NB4 (cell line): ENCODE measurements at regions not wholly inside any gene's neighbourhood (a gene's known extent, or its start where the extent isn't known, plus 50 kb on each side); places are given as distances from the start of the nearest gene placed in this dataset.

ENCODE experiments used
- DNase-seq: peaks from one replicate; pipeline ENCODE4 v3.0.0; 2010; ENCODE audit warnings: low read depth
- H3K4me3 ChIP-seq: one replicate; pipeline ENCODE4 v1.5.1; 2011; ENCODE audit warnings: mild to moderate bottlenecking, low read depth, low read length, moderate library complexity
- MYC ChIP-seq: IDR thresholded peaks from 2 replicates; pipeline ENCODE4 v1.6.1; 2011; ENCODE audit warnings: low read depth, low read length
- POLR2A ChIP-seq: IDR thresholded peaks from 2 replicates; pipeline ENCODE4 v1.6.1; 2011; ENCODE audit warnings: mild to moderate bottlenecking; ENCODE audit not compliant: insufficient read length; ENCODE audit errors: extremely low read depth
- TF ChIP-seq, protein P1 (sequence below): IDR thresholded peaks from 2 replicates; pipeline ENCODE4 v1.6.1; 2011; ENCODE audit warnings: low read depth, low read length
- TF ChIP-seq, protein P2 (sequence below): IDR thresholded peaks from one replicate; pipeline ENCODE4 v1.5.1; 2012; ENCODE audit warnings: low read depth, low read length

DNA sequence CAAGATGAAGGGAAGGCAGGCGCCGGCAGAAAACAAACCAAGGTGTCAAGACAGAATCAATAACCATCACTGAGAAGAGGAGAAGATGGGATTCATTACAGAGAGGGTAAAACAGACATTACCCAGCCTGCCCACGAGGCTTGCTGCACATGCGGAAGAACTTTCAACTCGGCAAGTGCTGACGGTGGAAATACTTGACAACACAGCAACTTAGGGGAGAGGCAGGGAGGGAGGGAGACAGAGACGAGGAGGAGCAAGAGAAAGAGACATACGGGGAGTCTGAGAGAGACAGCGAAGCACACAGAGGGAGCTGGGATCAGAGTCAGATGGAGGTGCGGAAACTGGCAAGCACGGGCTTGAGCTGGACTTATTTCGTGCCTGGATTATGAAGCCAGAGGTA is 129.3 kb upstream of the NECTIN1 start:
- no peak for DNase-seq
- TF ChIP-seq, protein P1, sequence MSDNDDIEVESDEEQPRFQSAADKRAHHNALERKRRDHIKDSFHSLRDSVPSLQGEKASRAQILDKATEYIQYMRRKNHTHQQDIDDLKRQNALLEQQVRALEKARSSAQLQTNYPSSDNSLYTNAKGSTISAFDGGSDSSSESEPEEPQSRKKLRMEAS, result no peak
- TF ChIP-seq MYC (no peak), POLR2A (no peak)
- TF ChIP-seq, protein P2, sequence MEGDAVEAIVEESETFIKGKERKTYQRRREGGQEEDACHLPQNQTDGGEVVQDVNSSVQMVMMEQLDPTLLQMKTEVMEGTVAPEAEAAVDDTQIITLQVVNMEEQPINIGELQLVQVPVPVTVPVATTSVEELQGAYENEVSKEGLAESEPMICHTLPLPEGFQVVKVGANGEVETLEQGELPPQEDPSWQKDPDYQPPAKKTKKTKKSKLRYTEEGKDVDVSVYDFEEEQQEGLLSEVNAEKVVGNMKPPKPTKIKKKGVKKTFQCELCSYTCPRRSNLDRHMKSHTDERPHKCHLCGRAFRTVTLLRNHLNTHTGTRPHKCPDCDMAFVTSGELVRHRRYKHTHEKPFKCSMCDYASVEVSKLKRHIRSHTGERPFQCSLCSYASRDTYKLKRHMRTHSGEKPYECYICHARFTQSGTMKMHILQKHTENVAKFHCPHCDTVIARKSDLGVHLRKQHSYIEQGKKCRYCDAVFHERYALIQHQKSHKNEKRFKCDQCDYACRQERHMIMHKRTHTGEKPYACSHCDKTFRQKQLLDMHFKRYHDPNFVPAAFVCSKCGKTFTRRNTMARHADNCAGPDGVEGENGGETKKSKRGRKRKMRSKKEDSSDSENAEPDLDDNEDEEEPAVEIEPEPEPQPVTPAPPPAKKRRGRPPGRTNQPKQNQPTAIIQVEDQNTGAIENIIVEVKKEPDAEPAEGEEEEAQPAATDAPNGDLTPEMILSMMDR, result no peak
- no peak overlapping the region for H3K4me3 ChIP-seq

DNA sequence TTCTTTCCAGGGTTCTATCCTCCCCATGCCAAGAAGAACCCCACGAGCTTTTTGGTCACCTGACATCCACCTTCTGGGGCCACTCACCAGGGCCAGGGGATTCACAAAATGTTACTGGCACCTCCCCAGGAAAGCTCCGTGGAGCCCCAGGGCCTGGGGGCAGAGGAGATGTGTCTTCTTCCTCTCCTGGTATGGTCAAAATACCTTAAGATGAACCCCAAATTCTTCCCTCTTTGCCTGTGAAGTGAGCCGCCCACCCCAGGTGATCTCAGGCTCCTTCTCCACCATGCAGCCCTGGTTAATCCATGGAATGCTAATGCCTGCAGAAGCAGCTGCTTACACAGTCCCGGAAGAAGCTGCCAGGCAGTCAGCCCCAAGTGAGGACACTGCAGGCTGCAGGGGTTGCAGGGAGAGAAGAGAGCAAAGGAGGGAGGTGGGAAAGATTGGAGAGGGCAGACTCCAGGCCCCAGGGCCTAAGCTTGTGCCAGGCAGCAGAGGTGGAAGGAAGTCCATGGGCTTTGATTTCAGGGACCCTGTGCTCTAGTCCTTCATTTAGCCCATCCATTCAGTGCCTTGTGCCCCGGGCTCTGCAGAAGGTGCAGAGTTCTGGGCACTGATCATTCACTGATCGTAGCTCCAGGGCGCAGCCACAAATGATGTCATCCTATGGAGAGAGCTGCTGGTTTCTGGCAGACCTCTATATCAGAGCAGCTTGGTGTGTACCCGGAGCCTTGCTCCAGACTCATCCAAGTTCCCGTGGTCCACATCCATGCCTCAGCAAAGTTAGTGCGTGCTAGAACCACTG is 127.9 kb upstream of the NECTIN1 start:
- TF ChIP-seq MYC (no peak), POLR2A (no peak)
- TF ChIP-seq, protein P2, result no peak
- TF ChIP-seq, protein P1, result no peak
- no peak overlapping the region for H3K4me3 ChIP-seq
- DNase-seq, result no peak

DNA sequence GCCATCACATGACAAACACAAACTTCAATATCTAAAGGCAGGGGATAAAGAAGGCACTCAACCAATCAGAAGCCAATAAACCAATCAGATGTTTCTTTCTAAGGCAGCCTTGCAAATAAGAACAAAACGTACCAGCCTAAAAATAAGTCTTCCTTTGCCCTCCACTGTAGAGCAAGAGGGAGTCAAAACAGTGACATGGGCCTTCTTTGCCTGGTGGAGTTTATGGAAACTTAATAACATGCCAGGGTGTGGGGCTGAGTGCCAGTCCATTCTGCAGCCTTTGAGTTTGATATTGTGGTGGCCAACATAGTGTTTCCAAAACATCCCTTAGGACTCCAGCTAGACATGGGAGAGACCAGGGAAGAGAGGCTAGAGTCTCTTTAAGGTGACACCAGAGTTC is 126.1 kb upstream of the NECTIN1 start:
- DNase-seq, result no peak

DNA sequence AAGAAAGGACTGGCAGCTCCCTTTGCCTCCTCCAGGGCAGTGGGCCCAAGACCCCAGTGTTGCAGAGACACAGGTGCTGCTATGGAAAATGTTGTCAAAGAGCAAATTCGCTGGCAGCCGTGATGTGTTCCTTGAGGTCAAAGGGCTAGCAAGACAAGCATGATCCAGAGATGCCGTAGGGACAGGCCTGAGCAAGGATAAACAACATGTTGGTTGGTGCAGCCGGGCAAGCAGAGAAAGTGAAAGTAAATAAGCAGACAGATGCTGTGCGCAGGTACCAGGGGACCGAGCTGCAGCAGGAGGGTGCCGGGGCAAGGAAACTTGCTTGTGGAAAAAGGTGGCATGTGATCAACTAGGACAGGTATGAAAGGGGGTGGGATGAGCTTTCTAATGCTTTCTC is 125.5 kb upstream of the NECTIN1 start:
- H3K4me3 ChIP-seq, result no peak overlapping the region
- TF ChIP-seq POLR2A, result no peak
- TF ChIP-seq, protein P1, result no peak
- TF ChIP-seq MYC, result no peak
- TF ChIP-seq, protein P2, result no peak
- DNase-seq, result no peak

More for the DNA sequence above, 126.1 kb upstream of the NECTIN1 start:
- H3K4me3 ChIP-seq, result no peak overlapping the region
- TF ChIP-seq, protein P1, result no peak
- TF ChIP-seq MYC, result no peak
- no peak for TF ChIP-seq POLR2A
- TF ChIP-seq, protein P2, result no peak

DNA sequence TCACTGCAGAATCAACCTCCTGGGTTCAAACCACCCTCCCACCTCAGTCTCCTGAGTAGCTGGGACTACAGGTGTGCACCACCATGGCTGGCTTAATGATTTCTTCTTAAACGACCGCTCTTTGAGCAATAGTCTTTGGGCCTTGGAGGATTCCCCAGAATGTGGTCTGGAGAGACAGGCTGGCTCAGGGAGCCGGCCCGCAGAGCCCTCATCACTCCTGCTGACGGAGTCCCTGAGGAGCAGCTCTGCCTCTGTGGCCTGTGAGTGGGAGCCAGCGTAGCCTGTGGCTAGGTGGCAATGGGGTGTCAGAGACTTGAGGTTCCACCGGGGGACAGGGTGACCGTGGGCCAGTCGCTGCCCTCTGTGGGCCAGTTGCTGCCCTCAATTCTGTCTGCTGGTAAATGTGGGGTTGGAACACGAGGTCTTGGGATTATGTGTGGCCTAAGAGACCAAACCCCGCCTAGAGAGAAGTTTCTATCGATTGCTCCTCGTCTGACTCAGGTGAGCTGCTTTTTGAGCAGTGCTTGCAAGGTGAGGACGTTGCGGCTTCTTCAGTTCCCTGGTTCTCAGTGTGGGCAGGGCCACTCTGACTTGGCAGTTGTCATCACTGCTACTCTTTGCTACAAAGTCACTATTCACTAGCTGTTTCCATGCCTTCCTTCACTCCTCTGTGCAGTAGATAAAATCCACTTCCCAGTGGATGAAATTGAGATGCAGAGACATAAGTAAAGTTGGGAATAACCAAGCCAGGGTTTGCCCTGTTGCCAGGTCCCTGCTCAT is 124.8 kb upstream of the NECTIN1 start:
- TF ChIP-seq POLR2A (no peak), MYC (no peak)
- TF ChIP-seq, protein P2, result no peak
- TF ChIP-seq, protein P1, result no peak
- no peak for DNase-seq
- H3K4me3 ChIP-seq, result no peak overlapping the region
